ENCODE measurements at regions not wholly inside any gene's neighbourhood (a gene's known extent, or its start where the extent isn't known, plus 50 kb on each side); places are given as distances from the start of the nearest gene placed in this dataset.

GRCh38 chr14:50007123-50007903 is 109.1 kb downstream of the VCPKMT start:
- POLR2A ChIA-PET (ENCODE audit: low non-redundant PET), result no interaction called here

GRCh38 chr14:50008562-50008961 is 107.8 kb downstream of the VCPKMT start:
- Histone ChIP-seq H3K4me3 (ENCODE audit: low read depth, low read length, poor library complexity, severe bottlenecking) (no peak overlapping the region), H3K27ac (ENCODE audit: low read depth, low read length, poor library complexity, severe bottlenecking) (no peak overlapping the region), H3K36me3 (ENCODE audit: insufficient read depth, low read length, poor library complexity, severe bottlenecking) (no peaks in the 10 kb centered on the region), H3K9me3 (ENCODE audit: low read depth, low read length, poor library complexity, severe bottlenecking) (no peaks in the 10 kb centered on the region), H3K4me1 (ENCODE audit: insufficient read depth, low read length, poor library complexity, severe bottlenecking) (peaks cover 3% of the 10 kb centered on the region), H3K27me3 (replicated peaks; ENCODE audit: insufficient read depth, low read depth, low read length, poor library complexity) (no peaks in the 10 kb centered on the region)
- CTCF ChIA-PET, result no interaction called here
- no peak for TF ChIP-seq CTCF (conservative IDR thresholded peaks at IDR 0.05; ENCODE audit: low read depth, low read length)
- no peak for TF ChIP-seq EZH2 (IDR thresholded peaks at IDR 0.05; ENCODE audit: borderline replicate concordance, low read depth, low read length, poor library complexity, severe bottlenecking)
- no peak for DNase-seq (ENCODE audit: low spot score)
- POLR2A ChIA-PET (ENCODE audit: low non-redundant PET), result no interaction called here
- no TSS peak for BruUV-seq (replicated peaks)
- intact Hi-C loops (cut with micrococcal nuclease; ENCODE audit: unreplicated experiment), result no loop called here

More at GRCh38 chr14:50007123-50007903, 109.1 kb downstream of the VCPKMT start:
- H3K4me1 ChIP-seq (ENCODE audit: insufficient read depth, low read length, poor library complexity, severe bottlenecking), result peaks cover 11% of the 10 kb centered on the region
- TF ChIP-seq CTCF (conservative IDR thresholded peaks at IDR 0.05; ENCODE audit: low read depth, low read length) (no peak), EZH2 (IDR thresholded peaks at IDR 0.05; ENCODE audit: borderline replicate concordance, low read depth, low read length, poor library complexity, severe bottlenecking) (no peak)
- DNase-seq (ENCODE audit: low spot score), result no peak
- no peak overlapping the region for H3K27ac ChIP-seq (ENCODE audit: low read depth, low read length, poor library complexity, severe bottlenecking)
- no peaks in the 10 kb centered on the region for H3K36me3 ChIP-seq (ENCODE audit: insufficient read depth, low read length, poor library complexity, severe bottlenecking)
- intact Hi-C loops (cut with micrococcal nuclease; ENCODE audit: unreplicated experiment), result no loop called here
- CTCF ChIA-PET, result no interaction called here
- no peaks in the 10 kb centered on the region for H3K27me3 ChIP-seq (replicated peaks; ENCODE audit: insufficient read depth, low read depth, low read length, poor library complexity)
- BruUV-seq (replicated peaks), result no TSS peak
- no peak overlapping the region for H3K4me3 ChIP-seq (ENCODE audit: low read depth, low read length, poor library complexity, severe bottlenecking)
- H3K9me3 ChIP-seq (ENCODE audit: low read depth, low read length, poor library complexity, severe bottlenecking), result no peaks in the 10 kb centered on the region

GRCh38 chr14:50008974-50009373 is 107.4 kb downstream of the VCPKMT start:
- TF ChIP-seq CTCF (conservative IDR thresholded peaks at IDR 0.05; ENCODE audit: low read depth, low read length), result no peak
- TF ChIP-seq EZH2 (IDR thresholded peaks at IDR 0.05; ENCODE audit: borderline replicate concordance, low read depth, low read length, poor library complexity, severe bottlenecking), result no peak
- ChIA-PET CTCF (no interaction called here), POLR2A (ENCODE audit: low non-redundant PET) (interaction anchor here (0.6 kb wide), 1 partner anchor 108 kb away, joined by 3 read pairs; the partner anchor contains the start of gene VCPKMT)
- Histone ChIP-seq H3K27ac (ENCODE audit: low read depth, low read length, poor library complexity, severe bottlenecking) (no peak overlapping the region), H3K4me3 (ENCODE audit: low read depth, low read length, poor library complexity, severe bottlenecking) (no peak overlapping the region), H3K27me3 (replicated peaks; ENCODE audit: insufficient read depth, low read depth, low read length, poor library complexity) (no peaks in the 10 kb centered on the region), H3K4me1 (ENCODE audit: insufficient read depth, low read length, poor library complexity, severe bottlenecking) (no peaks in the 10 kb centered on the region), H3K36me3 (ENCODE audit: insufficient read depth, low read length, poor library complexity, severe bottlenecking) (no peaks in the 10 kb centered on the region), H3K9me3 (ENCODE audit: low read depth, low read length, poor library complexity, severe bottlenecking) (no peaks in the 10 kb centered on the region)
- intact Hi-C loops (cut with micrococcal nuclease; ENCODE audit: unreplicated experiment), result no loop called here
- BruUV-seq (replicated peaks), result no TSS peak
- DNase-seq (ENCODE audit: low spot score), result no peak

Data from A673 (cell line).